ENCODE measurements at regions not wholly inside any gene's neighbourhood (a gene's known extent, or its start where the extent isn't known, plus 50 kb on each side); places are given as distances from the start of the nearest gene placed in this dataset.
A peak's percentile ranks its signal among the peaks of the same experiment; 100 is the strongest.

- no peak for DNase-seq (ENCODE audit: low read depth in 2 of 2)
- TF ChIP-seq, protein P1, sequence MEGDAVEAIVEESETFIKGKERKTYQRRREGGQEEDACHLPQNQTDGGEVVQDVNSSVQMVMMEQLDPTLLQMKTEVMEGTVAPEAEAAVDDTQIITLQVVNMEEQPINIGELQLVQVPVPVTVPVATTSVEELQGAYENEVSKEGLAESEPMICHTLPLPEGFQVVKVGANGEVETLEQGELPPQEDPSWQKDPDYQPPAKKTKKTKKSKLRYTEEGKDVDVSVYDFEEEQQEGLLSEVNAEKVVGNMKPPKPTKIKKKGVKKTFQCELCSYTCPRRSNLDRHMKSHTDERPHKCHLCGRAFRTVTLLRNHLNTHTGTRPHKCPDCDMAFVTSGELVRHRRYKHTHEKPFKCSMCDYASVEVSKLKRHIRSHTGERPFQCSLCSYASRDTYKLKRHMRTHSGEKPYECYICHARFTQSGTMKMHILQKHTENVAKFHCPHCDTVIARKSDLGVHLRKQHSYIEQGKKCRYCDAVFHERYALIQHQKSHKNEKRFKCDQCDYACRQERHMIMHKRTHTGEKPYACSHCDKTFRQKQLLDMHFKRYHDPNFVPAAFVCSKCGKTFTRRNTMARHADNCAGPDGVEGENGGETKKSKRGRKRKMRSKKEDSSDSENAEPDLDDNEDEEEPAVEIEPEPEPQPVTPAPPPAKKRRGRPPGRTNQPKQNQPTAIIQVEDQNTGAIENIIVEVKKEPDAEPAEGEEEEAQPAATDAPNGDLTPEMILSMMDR (IDR thresholded peaks at IDR 0.05; ENCODE audit: low read depth, low read length), result no peak
- no peak overlapping the region for H3K4me3 ChIP-seq (replicated peaks in 1 of 2; ENCODE audit: low read depth in 2 of 2, low read length in 2 of 2)
These were observed 57.1 kb upstream of the TEX13D start for GRCh38 chrX:124275182-124275894.

GRCh38 chrX:124280294-124280902 is 52.1 kb upstream of the TEX13D start:
- TF ChIP-seq, protein P1 (IDR thresholded peaks at IDR 0.05; ENCODE audit: low read depth, low read length), result no peak
- no peak overlapping the region for H3K4me3 ChIP-seq (replicated peaks in 1 of 2; ENCODE audit: low read depth in 2 of 2, low read length in 2 of 2)
- DNase-seq (ENCODE audit: low read depth in 2 of 2), result peak in 1 of 2 donors; percentile 0

DNA sequence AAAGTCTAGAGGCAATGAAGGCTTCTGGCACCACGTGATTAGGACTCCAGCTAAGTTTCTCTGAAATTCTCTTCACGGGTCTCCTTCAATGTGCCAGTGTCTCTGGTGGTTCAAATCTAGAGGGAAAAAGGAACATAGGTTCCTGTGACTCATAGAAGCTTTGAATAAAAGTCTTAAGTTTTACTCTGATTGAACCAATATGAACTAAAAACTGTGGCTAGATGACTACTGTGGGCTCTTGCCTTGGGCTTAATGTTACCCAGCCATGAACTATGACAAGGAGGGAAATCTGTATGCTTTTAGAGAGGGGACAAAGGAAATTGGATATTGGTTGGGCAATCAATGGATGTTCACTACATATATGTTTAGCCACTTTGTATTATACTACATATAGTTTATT is 49.9 kb upstream of the TEX13D start:
- no peak overlapping the region for H3K4me3 ChIP-seq (replicated peaks in 1 of 2; ENCODE audit: low read depth in 2 of 2, low read length in 2 of 2)
- no peak for DNase-seq (ENCODE audit: low read depth in 2 of 2)
- TF ChIP-seq, protein P1 (IDR thresholded peaks at IDR 0.05; ENCODE audit: low read depth, low read length), result no peak
